Limb (tissue), 2 donors: ENCODE measurements at regions not wholly inside any gene's neighbourhood (a gene's known extent, or its start where the extent isn't known, plus 50 kb on each side); places are given as distances from the start of the nearest gene placed in this dataset.

ENCODE experiments used
- DNase-seq, 2 donors: peaks; one replicate each; pipeline ENCODE4 v3.0.0-alpha.2; 2016; ENCODE audit errors: extremely low spot score in 2 of 2

- no peak for DNase-seq
Measured at GRCh38 chr5:124330595-124331220, 415.7 kb downstream of the ZNF608 start.

- no peak for DNase-seq
Measured at GRCh38 chr5:124328201-124328600, 418.2 kb downstream of the ZNF608 start.

GRCh38 chr5:124318661-124319060, 427.8 kb downstream of the ZNF608 start:
- DNase-seq, result no peak

- DNase-seq, result no peak
Measured at GRCh38 chr5:124317451-124317850, 429.0 kb downstream of the ZNF608 start.

GRCh38 chr5:124315741-124316415, 430.6 kb downstream of the ZNF608 start:
- DNase-seq, result no peak

- peak in 1 of 2 donors; percentile 28 for DNase-seq
Measured at GRCh38 chr5:124310453-124310852, 436.0 kb downstream of the ZNF608 start.

GRCh38 chr5:124309241-124309980, 437.0 kb downstream of the ZNF608 start:
- peak in 1 of 2 donors; percentile 32 for DNase-seq

GRCh38 chr5:124303366-124303765, 443.1 kb downstream of the ZNF608 start:
- no peak for DNase-seq

- no peak for DNase-seq
Measured at GRCh38 chr5:124302533-124302932, 443.9 kb downstream of the ZNF608 start.

- no peak for DNase-seq
Measured at GRCh38 chr5:124301850-124302249, 444.6 kb downstream of the ZNF608 start.

GRCh38 chr5:124300815-124301621, 445.4 kb downstream of the ZNF608 start:
- DNase-seq, result no peak

- DNase-seq, result no peak
Measured at GRCh38 chr5:124297826-124298225, 448.6 kb downstream of the ZNF608 start.

GRCh38 chr5:124292322-124292855, 454.1 kb downstream of the ZNF608 start:
- DNase-seq, result no peak

- DNase-seq, result peak; percentile 51 to 53
Measured at GRCh38 chr5:124289641-124290311, 456.7 kb downstream of the ZNF608 start.

GRCh38 chr5:124289130-124289529, 457.3 kb downstream of the ZNF608 start:
- peak; percentile 60 to 74 for DNase-seq

- DNase-seq, result no peak
Measured at GRCh38 chr5:124287813-124288212, 458.6 kb downstream of the ZNF608 start.

- DNase-seq, result no peak
Measured at GRCh38 chr5:124285733-124286132, 460.7 kb downstream of the ZNF608 start.

GRCh38 chr5:124285071-124285470, 461.4 kb downstream of the ZNF608 start:
- DNase-seq, result no peak

- DNase-seq, result no peak
Measured at GRCh38 chr5:124283031-124283430, 463.4 kb downstream of the ZNF608 start.

- no peak for DNase-seq
Measured at GRCh38 chr5:124280079-124280478, 466.4 kb downstream of the ZNF608 start.
